ENCODE measurements at regions not wholly inside any gene's neighbourhood (a gene's known extent, or its start where the extent isn't known, plus 50 kb on each side); places are given as distances from the start of the nearest gene placed in this dataset.
A peak's percentile ranks its signal among the peaks of the same experiment; 100 is the strongest.

GRCh38 chr6:12232821-12233220, 57.3 kb upstream of the EDN1 start:
- POLR2A ChIA-PET = no interaction called here
- FAIRE-seq (no peak), DNase-seq (ENCODE audit: low read depth in 1 of 2, low spot score in 1 of 2) (no peak), ATAC-seq (no peak)
- Histone ChIP-seq H3K4me1 (0 out of 3 replicates have a peak, but pooled peaks cover 3% of the 10 kb centered on the region), H3K4me2 (no peak overlapping the region), H3K4me3 (no peak overlapping the region), H3K27ac (no peak overlapping the region), H3K9me3 (no peaks in the 10 kb centered on the region)
- TF ChIP-seq KDM5A (IDR thresholded peaks at IDR 0.05) (no peak), HOXB5 (CRISPR knock-in tag; IDR thresholded peaks at IDR 0.05) (no peak), POLR2AphosphoS2 (conservative IDR thresholded peaks at IDR 0.05; ENCODE audit: low read length) (no peak), FOXS1 (CRISPR knock-in tag; IDR thresholded peaks at IDR 0.05) (no peak), TFCP2L1 (CRISPR knock-in tag; IDR thresholded peaks at IDR 0.05) (no peak), NPAS2 (CRISPR knock-in tag; IDR thresholded peaks at IDR 0.05; ENCODE audit: borderline replicate concordance) (no peak), CHD2 (IDR thresholded peaks at IDR 0.05; ENCODE audit: low read length, partially characterized antibody) (no peak), BHLHE40 (IDR thresholded peaks at IDR 0.05; ENCODE audit: low read depth, low read length) (no peak)
- 72% methylated on average over 1 of the region's 1 CpG for WGBS (ENCODE audit: missing lambda C conversion rate)
- CTCF ChIA-PET = interaction anchor here (0.7 to 3.7 kb wide), 11 partner anchors 13 to 648 kb away, joined by 3 to 49 read pairs (median 5); no protein-coding TSS in a partner anchor

- peak overlapping the region in 1 of 2 experiments; percentile 53; a peak in 2 of 6 replicates for H3K27ac ChIP-seq
- ATAC-seq = peak; percentile 77 to 85
- TF ChIP-seq RAD21 (conservative IDR thresholded peaks at IDR 0.05 in 1 of 2, IDR thresholded peaks at IDR 0.05 in 1 of 2) (peak; percentile 78 to 80), NPAS2 (CRISPR knock-in tag; IDR thresholded peaks at IDR 0.05; ENCODE audit: borderline replicate concordance) (no peak), CTCF (IDR thresholded peaks at IDR 0.05) (peak; percentile 87), HDAC2 (IDR thresholded peaks at IDR 0.05) (no peak), SMC3 (IDR thresholded peaks at IDR 0.05) (peak; percentile 88), POLR2AphosphoS2 (conservative IDR thresholded peaks at IDR 0.05; ENCODE audit: low read length) (no peak), PBX3 (IDR thresholded peaks at IDR 0.05) (no peak), RFX5 (IDR thresholded peaks at IDR 0.05) (no peak), HOXA7 (CRISPR knock-in tag; IDR thresholded peaks at IDR 0.05) (no peak), JUNB (IDR thresholded peaks at IDR 0.05) (no peak), MAFK (IDR thresholded peaks at IDR 0.05; ENCODE audit: partially characterized antibody) (no peak)
- TF ChIP-seq, protein P1, sequence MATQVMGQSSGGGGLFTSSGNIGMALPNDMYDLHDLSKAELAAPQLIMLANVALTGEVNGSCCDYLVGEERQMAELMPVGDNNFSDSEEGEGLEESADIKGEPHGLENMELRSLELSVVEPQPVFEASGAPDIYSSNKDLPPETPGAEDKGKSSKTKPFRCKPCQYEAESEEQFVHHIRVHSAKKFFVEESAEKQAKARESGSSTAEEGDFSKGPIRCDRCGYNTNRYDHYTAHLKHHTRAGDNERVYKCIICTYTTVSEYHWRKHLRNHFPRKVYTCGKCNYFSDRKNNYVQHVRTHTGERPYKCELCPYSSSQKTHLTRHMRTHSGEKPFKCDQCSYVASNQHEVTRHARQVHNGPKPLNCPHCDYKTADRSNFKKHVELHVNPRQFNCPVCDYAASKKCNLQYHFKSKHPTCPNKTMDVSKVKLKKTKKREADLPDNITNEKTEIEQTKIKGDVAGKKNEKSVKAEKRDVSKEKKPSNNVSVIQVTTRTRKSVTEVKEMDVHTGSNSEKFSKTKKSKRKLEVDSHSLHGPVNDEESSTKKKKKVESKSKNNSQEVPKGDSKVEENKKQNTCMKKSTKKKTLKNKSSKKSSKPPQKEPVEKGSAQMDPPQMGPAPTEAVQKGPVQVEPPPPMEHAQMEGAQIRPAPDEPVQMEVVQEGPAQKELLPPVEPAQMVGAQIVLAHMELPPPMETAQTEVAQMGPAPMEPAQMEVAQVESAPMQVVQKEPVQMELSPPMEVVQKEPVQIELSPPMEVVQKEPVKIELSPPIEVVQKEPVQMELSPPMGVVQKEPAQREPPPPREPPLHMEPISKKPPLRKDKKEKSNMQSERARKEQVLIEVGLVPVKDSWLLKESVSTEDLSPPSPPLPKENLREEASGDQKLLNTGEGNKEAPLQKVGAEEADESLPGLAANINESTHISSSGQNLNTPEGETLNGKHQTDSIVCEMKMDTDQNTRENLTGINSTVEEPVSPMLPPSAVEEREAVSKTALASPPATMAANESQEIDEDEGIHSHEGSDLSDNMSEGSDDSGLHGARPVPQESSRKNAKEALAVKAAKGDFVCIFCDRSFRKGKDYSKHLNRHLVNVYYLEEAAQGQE (IDR thresholded peaks at IDR 0.05) = no peak
- TF ChIP-seq, protein P2, sequence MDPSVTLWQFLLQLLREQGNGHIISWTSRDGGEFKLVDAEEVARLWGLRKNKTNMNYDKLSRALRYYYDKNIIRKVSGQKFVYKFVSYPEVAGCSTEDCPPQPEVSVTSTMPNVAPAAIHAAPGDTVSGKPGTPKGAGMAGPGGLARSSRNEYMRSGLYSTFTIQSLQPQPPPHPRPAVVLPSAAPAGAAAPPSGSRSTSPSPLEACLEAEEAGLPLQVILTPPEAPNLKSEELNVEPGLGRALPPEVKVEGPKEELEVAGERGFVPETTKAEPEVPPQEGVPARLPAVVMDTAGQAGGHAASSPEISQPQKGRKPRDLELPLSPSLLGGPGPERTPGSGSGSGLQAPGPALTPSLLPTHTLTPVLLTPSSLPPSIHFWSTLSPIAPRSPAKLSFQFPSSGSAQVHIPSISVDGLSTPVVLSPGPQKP (IDR thresholded peaks at IDR 0.05; ENCODE audit: low read depth, low read length) = no peak
- TF ChIP-seq, protein P3, sequence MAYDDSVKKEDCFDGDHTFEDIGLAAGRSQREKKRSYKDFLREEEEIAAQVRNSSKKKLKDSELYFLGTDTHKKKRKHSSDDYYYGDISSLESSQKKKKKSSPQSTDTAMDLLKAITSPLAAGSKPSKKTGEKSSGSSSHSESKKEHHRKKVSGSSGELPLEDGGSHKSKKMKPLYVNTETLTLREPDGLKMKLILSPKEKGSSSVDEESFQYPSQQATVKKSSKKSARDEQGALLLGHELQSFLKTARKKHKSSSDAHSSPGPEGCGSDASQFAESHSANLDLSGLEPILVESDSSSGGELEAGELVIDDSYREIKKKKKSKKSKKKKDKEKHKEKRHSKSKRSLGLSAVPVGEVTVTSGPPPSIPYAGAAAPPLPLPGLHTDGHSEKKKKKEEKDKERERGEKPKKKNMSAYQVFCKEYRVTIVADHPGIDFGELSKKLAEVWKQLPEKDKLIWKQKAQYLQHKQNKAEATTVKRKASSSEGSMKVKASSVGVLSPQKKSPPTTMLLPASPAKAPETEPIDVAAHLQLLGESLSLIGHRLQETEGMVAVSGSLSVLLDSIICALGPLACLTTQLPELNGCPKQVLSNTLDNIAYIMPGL (CRISPR knock-in tag; IDR thresholded peaks at IDR 0.05; ENCODE audit: borderline replicate concordance) = no peak
- TF ChIP-seq, protein P4, sequence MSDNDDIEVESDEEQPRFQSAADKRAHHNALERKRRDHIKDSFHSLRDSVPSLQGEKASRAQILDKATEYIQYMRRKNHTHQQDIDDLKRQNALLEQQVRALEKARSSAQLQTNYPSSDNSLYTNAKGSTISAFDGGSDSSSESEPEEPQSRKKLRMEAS (IDR thresholded peaks at IDR 0.05) = no peak
Observed at GRCh38 chr6:12233693-12234571, 56.2 kb upstream of the EDN1 start.

More at GRCh38 chr6:12233693-12234571, 56.2 kb upstream of the EDN1 start:
- 0 out of 3 replicates have a peak, but pooled peaks cover 3% of the 10 kb centered on the region for H3K4me1 ChIP-seq
- H3K4me2 ChIP-seq = no peak overlapping the region
- FAIRE-seq = no peak
- H3K9me3 ChIP-seq = no peaks in the 10 kb centered on the region
- 100% methylated on average over 4 of the region's 4 CpGs for WGBS (ENCODE audit: missing lambda C conversion rate)
- POLR2A ChIA-PET = no interaction called here
- no peak overlapping the region for H3K4me3 ChIP-seq
- CTCF ChIA-PET = interaction anchor here (0.6 to 3.7 kb wide), 27 partner anchors 8 to 649 kb away, joined by 3 to 49 read pairs (median 4); no protein-coding TSS in a partner anchor
- peak; percentile 27 to 71 for DNase-seq (ENCODE audit: low read depth in 1 of 2, low spot score in 1 of 2)

Measured in A549 (cell line).